Rectal smooth muscle tissue (tissue), 1 donor: ENCODE measurements at regions not wholly inside any gene's neighbourhood (a gene's known extent, or its start where the extent isn't known, plus 50 kb on each side); places are given as distances from the start of the nearest gene placed in this dataset.

Experiments
- H3K27ac ChIP-seq: one replicate; pipeline ENCODE4 v1.7.0; 2013; ENCODE audit warnings: low read depth, low read length, inconsistent platforms
- H3K27me3 ChIP-seq: one replicate; pipeline ENCODE4 v1.7.0; 2013; ENCODE audit warnings: low read length; ENCODE audit not compliant: control insufficient read depth, insufficient read depth
- H3K36me3 ChIP-seq: one replicate; pipeline ENCODE4 v1.7.0; 2013; ENCODE audit warnings: low read length; ENCODE audit not compliant: control insufficient read depth, insufficient read depth
- H3K4me1 ChIP-seq: one replicate; pipeline ENCODE4 v1.7.0; 2013; ENCODE audit warnings: low read length; ENCODE audit not compliant: control insufficient read depth, insufficient read depth
- H3K4me3 ChIP-seq: one replicate; pipeline ENCODE4 v1.7.0; 2013; ENCODE audit warnings: low read length
- H3K9ac ChIP-seq: one replicate; pipeline ENCODE4 v1.7.0; 2013; ENCODE audit warnings: low read length

DNA sequence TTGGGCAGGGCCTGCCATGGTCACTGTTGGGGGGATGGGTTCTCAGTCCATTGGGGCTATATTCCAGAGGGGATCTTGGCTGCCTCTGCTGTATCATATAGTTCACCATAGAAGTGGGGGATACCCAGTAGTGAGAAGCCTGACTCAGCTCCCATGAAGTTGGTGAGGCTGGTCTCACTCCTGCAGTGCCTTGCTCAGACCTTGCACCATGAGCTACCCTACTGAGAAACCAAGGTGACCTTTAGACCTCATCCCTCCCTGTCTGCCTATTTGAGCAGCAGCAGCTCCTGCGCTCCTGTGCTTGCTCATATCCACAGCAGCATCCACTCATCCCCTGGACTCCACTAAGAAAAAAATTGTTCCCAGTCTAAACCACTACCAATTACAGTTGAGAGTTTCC lies 56.0 kb upstream of the HEY2 start:
- H3K4me1 ChIP-seq = no peaks in the 10 kb centered on the region
- no peaks in the 10 kb centered on the region for H3K36me3 ChIP-seq
- H3K4me3 ChIP-seq = no peak overlapping the region
- no peak overlapping the region for H3K9ac ChIP-seq
- H3K27ac ChIP-seq = no peak overlapping the region
- H3K27me3 ChIP-seq = no peaks in the 10 kb centered on the region

- Histone ChIP-seq H3K4me3 (no peak overlapping the region), H3K27ac (no peak overlapping the region), H3K4me1 (no peaks in the 10 kb centered on the region), H3K9ac (no peak overlapping the region), H3K36me3 (no peaks in the 10 kb centered on the region), H3K27me3 (no peaks in the 10 kb centered on the region)
These were observed 49.8 kb upstream of the HEY2 start for GRCh38 chr6:125699591-125699990.
